GM12878 (cell line): ENCODE measurements at regions not wholly inside any gene's neighbourhood (a gene's known extent, or its start where the extent isn't known, plus 50 kb on each side); places are given as distances from the start of the nearest gene placed in this dataset.

ENCODE experiments used
- ATAC-seq: fragments of 200-7000 bp; cut with Tn5 transposase; 3 replicates; pipeline ENCODE4 v1.9.1; 2020; ENCODE audit warnings: mild to moderate bottlenecking, moderate library complexity
- BruUV-seq: library from RNA; stranded (reverse); fragments of 400-500 nt; replicated peaks from 2 replicates; lab custom pipeline; 2021; lab: Mats Ljungman, UMichigan
- CTCF ChIA-PET: fragments of 300-600 bp; sonication (Branson Sonifier 250); formaldehyde crosslinking; extraction: SDS; loops from one replicate; lab custom pipeline; 2021; ENCODE audit warnings: inconsistent platforms; lab: Yijun Ruan, JAX
- POLR2A ChIA-PET: fragments of 350-600 bp; formaldehyde crosslinking; extraction: SDS; loops from one replicate; lab custom pipeline; 2021; ENCODE audit warnings: inconsistent platforms; lab: Charles Lee
- RAD21 ChIA-PET: fragments of 300-600 bp; sonication (Branson Sonifier 250); formaldehyde crosslinking; loops from one replicate; lab custom pipeline; 2023; ENCODE audit warnings: antibody characterized with exemption; ENCODE audit not compliant: unreplicated experiment; lab: Charles Lee
- SMC1A ChIA-PET: fragments of 300-600 bp; sonication (Branson Sonifier 250); formaldehyde crosslinking; loops from one replicate; lab custom pipeline; 2023; ENCODE audit not compliant: unreplicated experiment, uncharacterized antibody; lab: Charles Lee
- DNase-seq: peaks from one replicate; pipeline ENCODE4 v3.0.0-alpha.2; 2011; ENCODE audit warnings: low read depth, low spot score
- FAIRE-seq: peaks from 3 replicates; lab custom pipeline; 2011; peaks lifted over from hg19 to GRCh38; lab: Jason Lieb, UNC
- H2AFZ ChIP-seq: 2 replicates; pipeline ENCODE4 v1.6.0; 2011; ENCODE audit warnings: low read depth, low read length, control low read depth; ENCODE audit not compliant: control insufficient read depth
- H3K27ac ChIP-seq: 2 replicates; pipeline ENCODE4 v1.5.1; 2011; ENCODE audit warnings: control low read depth; ENCODE audit not compliant: control insufficient read depth, insufficient read depth
- H3K27me3 ChIP-seq, 2 experiments: replicated peaks in 1 of 2; 2 replicates each; pipeline versions ENCODE4 v1.6.0 to v1.6.1; 2011; ENCODE audit warnings: low read length in 1 of 2; ENCODE audit not compliant: control insufficient read depth in 2 of 2, insufficient read depth in 2 of 2
- H3K36me3 ChIP-seq, 2 experiments: 2 replicates each; pipeline ENCODE4 v1.5.1; 2011; ENCODE audit warnings: low read length in 1 of 2; ENCODE audit not compliant: control insufficient read depth in 2 of 2, insufficient read depth in 2 of 2
- H3K4me1 ChIP-seq: 2 replicates; pipeline ENCODE4 v1.6.1; 2011; ENCODE audit warnings: mild to moderate bottlenecking, low read length, moderate library complexity, mixed read lengths; ENCODE audit not compliant: control insufficient read depth, insufficient read depth
- H3K4me2 ChIP-seq: 2 replicates; pipeline ENCODE4 v1.6.0; 2011; ENCODE audit warnings: control low read depth; ENCODE audit not compliant: control insufficient read depth, insufficient read depth
- H3K4me3 ChIP-seq: fragments of 200-600 bp; sonication (generic); 2 replicates; pipeline ENCODE4 v1.5.1; 2016
- H3K79me2 ChIP-seq: 2 replicates; pipeline ENCODE4 v1.6.0; 2011; ENCODE audit warnings: low read length; ENCODE audit not compliant: control insufficient read depth, insufficient read depth
- H3K9ac ChIP-seq: 2 replicates; pipeline ENCODE4 v1.8.0; 2011; ENCODE audit warnings: low read length, control low read depth, mixed read lengths; ENCODE audit not compliant: control insufficient read depth, insufficient read depth
- H3K9me3 ChIP-seq: replicated peaks from 3 replicates; pipeline ENCODE4 v1.5.1; 2011; ENCODE audit warnings: mild to moderate bottlenecking, low read length; ENCODE audit not compliant: control insufficient read depth, insufficient read depth
- H4K20me1 ChIP-seq: 2 replicates; pipeline ENCODE4 v1.6.0; 2011; ENCODE audit not compliant: control insufficient read depth, insufficient read depth
- ASH2L ChIP-seq: fragments of 300-600, 200-600 bp; sonication (generic); IDR thresholded peaks from 2 replicates; pipeline ENCODE4 v1.6.1; 2017; ENCODE audit warnings: low read depth, mild to moderate bottlenecking, borderline replicate concordance
- CHD1 ChIP-seq: IDR thresholded peaks from 2 replicates; pipeline ENCODE4 v1.6.1; 2012; ENCODE audit warnings: low read depth, low read length, improper control_type of control experiment
- EP300 ChIP-seq, 2 experiments: fragments of 150-350 bp in 1 of 2; IDR thresholded peaks; 2 replicates each; pipeline ENCODE4 v1.6.1; 2011 to 2012; ENCODE audit warnings: low read depth in 2 of 2, low read length in 2 of 2, borderline replicate concordance in 1 of 2, improper control_type of control experiment in 1 of 2, inconsistent platforms in 1 of 2; ENCODE audit not compliant: control insufficient read depth in 1 of 2
- IKZF1 ChIP-seq: fragments of 450-650 bp; conservative IDR thresholded peaks from 2 replicates; pipeline ENCODE4 v1.6.1; 2017; ENCODE audit warnings: antibody characterized with exemption, mild to moderate bottlenecking
- IRF4 ChIP-seq: IDR thresholded peaks from 2 replicates; pipeline ENCODE4 v1.6.1; 2011; ENCODE audit warnings: low read depth, low read length
- JUND ChIP-seq: IDR thresholded peaks from 2 replicates; pipeline ENCODE4 v1.6.1; 2012; ENCODE audit warnings: low read depth, mild to moderate bottlenecking, low read length, improper control_type of control experiment, moderate library complexity
- MAX ChIP-seq: IDR thresholded peaks from 2 replicates; pipeline ENCODE4 v1.6.1; 2012; ENCODE audit warnings: low read depth, low read length, improper control_type of control experiment
- MTA3 ChIP-seq: IDR thresholded peaks from 2 replicates; pipeline ENCODE4 v1.6.1; 2012; ENCODE audit warnings: low read length, inconsistent platforms, borderline replicate concordance
- MYC ChIP-seq: IDR thresholded peaks from 2 replicates; pipeline ENCODE4 v1.6.1; 2011; ENCODE audit warnings: mild to moderate bottlenecking, low read length, moderate library complexity, inconsistent platforms; ENCODE audit not compliant: insufficient read depth, insufficient replicate concordance, insufficient read length, severe bottlenecking
- NFXL1 ChIP-seq: fragments of 450-650 bp; IDR thresholded peaks from 2 replicates; pipeline ENCODE4 v1.6.1; 2017; ENCODE audit warnings: antibody characterized with exemption, mild to moderate bottlenecking, borderline replicate concordance
- NKRF ChIP-seq: fragments of 450-650 bp; conservative IDR thresholded peaks from 2 replicates; pipeline ENCODE4 v1.6.1; 2017; ENCODE audit warnings: mild to moderate bottlenecking, moderate library complexity
- PAX5 ChIP-seq: IDR thresholded peaks from 2 replicates; pipeline ENCODE4 v1.6.1; 2011; ENCODE audit warnings: low read depth, low read length, borderline replicate concordance
- POLR2AphosphoS2 ChIP-seq: IDR thresholded peaks from 2 replicates; pipeline ENCODE4 v1.6.1; 2011; ENCODE audit warnings: low read depth, mild to moderate bottlenecking, low read length, improper control_type of control experiment, moderate library complexity
- RCOR1 ChIP-seq: conservative IDR thresholded peaks from 2 replicates; pipeline ENCODE4 v1.6.1; 2012; ENCODE audit warnings: low read depth, low read length, improper control_type of control experiment
- YBX1 ChIP-seq: fragments of 450-650 bp; IDR thresholded peaks from 2 replicates; pipeline ENCODE4 v1.6.1; 2016; ENCODE audit warnings: antibody characterized with exemption
- ZNF592 ChIP-seq: fragments of 450-650 bp; IDR thresholded peaks from 2 replicates; pipeline ENCODE4 v1.6.1; 2017; ENCODE audit warnings: mild to moderate bottlenecking, moderate library complexity
- WGBS: methylation state at CpG from one replicate; pipeline ENCODE4 v1.1.6; 2016; ENCODE audit warnings: low lambda C conversion rate; ENCODE audit not compliant: insufficient replicate concordance, insufficient coverage; ENCODE audit errors: missing lambda C conversion rate; 5-methylcytosine and 5-hydroxymethylcytosine counted together
- in situ Hi-C: fragments of 300-500 bp; cut with MboI; formaldehyde crosslinking; loops from 9 replicates; pipeline ENCODE4 v1.14.3; 2018; ENCODE audit warnings: mixed read lengths
- intact Hi-C: fragments of 100-400 bp; cut with micrococcal nuclease; formaldehyde crosslinking; loops from one replicate; pipeline ENCODE4 v1.14.2; 2022; ENCODE audit not compliant: unreplicated experiment

GRCh38 chr5:12704955-12705354 lies 800.7 kb upstream of the CTNND2 start:
- RAD21 ChIA-PET = no interaction called here
- WGBS = 35% methylated on average over 2 of the region's 2 CpGs
- FAIRE-seq = no peak

More at GRCh38 chr5:12704955-12705354, 800.7 kb upstream of the CTNND2 start:
- Histone ChIP-seq H3K36me3 (no peaks in the 10 kb centered on the region), H4K20me1 (no peaks in the 10 kb centered on the region), H3K9ac (no peak overlapping the region), H3K79me2 (no peaks in the 10 kb centered on the region), H3K4me3 (no peak overlapping the region), H3K4me1 (no peaks in the 10 kb centered on the region), H3K27me3 (no peaks in the 10 kb centered on the region), H3K27ac (no peak overlapping the region), H3K9me3 (no peaks in the 10 kb centered on the region), H2AFZ (no peak overlapping the region), H3K4me2 (no peak overlapping the region)
- TF ChIP-seq CHD1 (no peak), ASH2L (no peak), MYC (no peak), MAX (no peak), JUND (no peak), NFXL1 (no peak), MTA3 (no peak), PAX5 (no peak), POLR2AphosphoS2 (no peak), NKRF (no peak), IRF4 (no peak), IKZF1 (no peak), EP300 (IDR thresholded peaks at IDR 0.05; ENCODE audit: borderline replicate concordance in 1 of 2, control insufficient read depth in 1 of 2, low read depth in 2 of 2, low read length in 2 of 2) (no peak), RCOR1 (no peak), YBX1 (no peak), ZNF592 (no peak)
- DNase-seq = no peak
- POLR2A ChIA-PET = no interaction called here
- in situ Hi-C loops = no loop called here
- intact Hi-C loops = loop anchor here (5.0 kb wide), 1 partner anchor 772 kb away; no protein-coding TSS in a partner anchor
- CTCF ChIA-PET = interaction anchor here (1.0 kb wide), 1 partner anchor 775 kb away, joined by 3 read pairs; no protein-coding TSS in a partner anchor
- no TSS peak for BruUV-seq
- ATAC-seq = no peak
- SMC1A ChIA-PET = no interaction called here
